Kidney (tissue), 13 donors: ENCODE measurements at regions not wholly inside any gene's neighbourhood (a gene's known extent, or its start where the extent isn't known, plus 50 kb on each side); places are given as distances from the start of the nearest gene placed in this dataset.

Experiments used
- DNase-seq, 5 donors: peaks; one replicate each; pipeline ENCODE4 v3.0.0-alpha.2; 2013 to 2020
- FAIRE-seq: peaks from 2 replicates; lab custom pipeline; 2012; peaks lifted over from hg19 to GRCh38; lab: Jason Lieb, UNC
- H3K27ac ChIP-seq, 2 donors: one replicate each; pipeline ENCODE4 v1.7.0; 2013; ENCODE audit warnings: low read depth in 2 of 2, low read length in 2 of 2, inconsistent platforms in 1 of 2
- H3K27me3 ChIP-seq: one replicate; pipeline ENCODE4 v1.7.1; 2013; ENCODE audit warnings: low read length, inconsistent platforms; ENCODE audit not compliant: control insufficient read depth, insufficient read depth
- H3K36me3 ChIP-seq, 3 donors: one replicate each; pipeline versions ENCODE4 v1.7.0 to v1.7.1; 2013; ENCODE audit warnings: low read length in 3 of 3, control low read depth in 1 of 3, inconsistent platforms in 1 of 3; ENCODE audit not compliant: insufficient read depth in 3 of 3, control insufficient read depth in 2 of 3
- H3K4me1 ChIP-seq, 3 donors: one replicate each; pipeline versions ENCODE4 v1.7.0 to v1.7.1; 2013; ENCODE audit warnings: low read length in 3 of 3, inconsistent platforms in 1 of 3, low read depth in 1 of 3; ENCODE audit not compliant: control insufficient read depth in 2 of 3, insufficient read depth in 2 of 3
- H3K4me3 ChIP-seq, 3 donors: one replicate each; pipeline versions ENCODE4 v1.7.0 to v1.8.1; 2013; ENCODE audit warnings: low read length in 3 of 3, control low read depth in 1 of 3, inconsistent platforms in 1 of 3
- H3K9ac ChIP-seq, 3 donors: one replicate each; pipeline versions ENCODE4 v1.7.0 to v1.7.1; 2013; ENCODE audit warnings: low read length in 3 of 3, control low read depth in 1 of 3, inconsistent platforms in 1 of 3
- H3K9me3 ChIP-seq, 3 donors: one replicate each; pipeline versions ENCODE4 v1.7.0 to v1.7.1; 2013; ENCODE audit warnings: low read length in 3 of 3, control low read depth in 1 of 3, inconsistent platforms in 1 of 3; ENCODE audit not compliant: control insufficient read depth in 2 of 3, insufficient read depth in 1 of 3
- CTCF ChIP-seq: IDR thresholded peaks from 3 replicates; pipeline ENCODE4 v1.5.1; 2012; ENCODE audit warnings: mild to moderate bottlenecking, moderate library complexity, borderline replicate concordance; ENCODE audit not compliant: insufficient read depth; ENCODE audit errors: extremely low read depth
- intact Hi-C: fragments of 100-400 bp; cut with DNase I; formaldehyde crosslinking; loops from one replicate; pipeline ENCODE4 v1.11.1; 2022
- donor health status: control.
- donor health status: control.
- donor health status: control.
- donor health status: control.
- donor health status: control.
- donor health status: DM: yes; HTN: yes; CAD: no.
- donor health status: Normal renal cell carcinoma (clear cell type).

DNA sequence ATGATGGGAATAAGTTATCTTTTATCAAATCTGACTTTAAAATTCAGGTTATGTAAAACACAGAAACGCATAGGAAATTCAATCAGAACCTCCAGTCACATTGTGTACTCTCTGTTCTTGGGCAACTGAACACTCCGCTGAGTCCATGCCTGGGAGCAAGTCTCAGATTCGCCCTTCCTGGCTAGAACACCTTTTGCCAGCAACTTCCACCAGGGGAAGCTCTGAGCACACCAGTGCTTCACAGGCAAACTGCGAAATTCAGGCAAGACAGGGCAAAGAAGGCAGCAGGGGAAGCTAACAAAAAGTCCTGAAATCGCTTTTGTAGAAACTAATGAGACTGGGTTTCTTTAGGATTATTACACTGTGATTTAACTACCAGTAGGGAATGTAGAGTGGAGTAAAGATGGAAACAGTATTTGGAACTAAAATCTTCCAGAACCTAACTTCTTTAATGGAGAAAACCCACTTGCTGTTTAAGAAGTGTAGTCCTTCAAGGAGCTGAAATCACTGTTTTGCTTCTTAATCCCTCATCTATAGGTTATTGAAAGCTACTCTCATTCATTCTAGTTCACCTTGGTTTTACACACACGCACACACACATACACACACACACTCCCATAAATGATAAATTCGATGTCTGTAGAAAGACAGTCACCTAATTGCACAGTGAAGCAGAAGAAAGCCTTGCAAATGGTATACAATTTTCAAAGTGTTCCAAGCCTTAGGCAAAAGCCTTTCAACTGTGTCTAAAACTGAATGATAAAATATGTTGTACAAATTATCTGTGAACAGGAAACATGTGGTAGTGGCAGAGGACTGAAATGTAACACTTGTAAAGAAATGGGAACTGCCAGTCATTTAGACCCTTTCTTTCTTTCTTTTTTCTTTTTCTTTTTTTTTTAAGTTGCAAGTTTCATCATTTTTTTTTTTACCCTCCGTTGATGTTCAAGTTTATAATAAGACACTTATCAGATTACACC, 214.5 kb downstream of the TMEM182 start:
- no peaks in the 10 kb centered on the region for H3K4me1 ChIP-seq
- no peaks in the 10 kb centered on the region for H3K9me3 ChIP-seq
- H3K9ac ChIP-seq: no peak overlapping the region
- intact Hi-C loops: no loop called here
- no peak overlapping the region for H3K27ac ChIP-seq
- no peak overlapping the region for H3K4me3 ChIP-seq
- peak in 4 of 5 donors; percentile 65 to 86 (median 80) for DNase-seq
- FAIRE-seq: no peak
- peak; percentile 64 for TF ChIP-seq CTCF
- no peaks in the 10 kb centered on the region for H3K36me3 ChIP-seq
- H3K27me3 ChIP-seq: no peaks in the 10 kb centered on the region

DNA sequence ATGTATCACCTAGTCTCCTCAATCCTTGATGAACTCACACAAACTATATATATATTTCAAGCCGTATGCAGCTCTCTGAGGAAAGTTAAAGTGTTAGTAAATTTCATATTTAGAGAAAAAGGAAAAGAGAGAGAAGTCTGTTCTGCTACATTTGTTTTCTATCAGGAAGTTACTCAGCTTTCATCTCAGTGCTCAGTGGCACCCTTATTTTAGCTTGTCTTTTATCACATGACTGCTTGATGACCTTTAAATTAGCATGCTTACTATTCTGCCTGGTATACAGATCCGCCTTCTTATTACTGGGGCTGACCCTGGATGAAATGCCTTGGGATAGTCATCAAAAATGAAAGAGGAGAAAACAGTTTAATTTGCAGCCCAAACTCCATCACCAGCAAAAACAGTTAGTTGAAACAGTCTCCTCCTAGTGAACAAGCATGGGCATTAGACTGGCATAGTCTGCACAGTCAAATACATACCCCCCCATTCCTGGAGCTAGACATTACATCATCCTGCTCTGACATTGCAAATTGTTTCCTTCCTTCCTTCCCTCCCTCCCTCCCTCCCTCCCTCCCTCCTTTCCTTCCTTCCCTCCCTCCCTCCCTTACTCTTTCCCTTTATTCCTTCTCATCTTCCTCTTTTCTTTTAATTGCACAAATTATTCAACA, 215.7 kb downstream of the TMEM182 start:
- H3K27me3 ChIP-seq: no peaks in the 10 kb centered on the region
- DNase-seq (no peak), FAIRE-seq (no peak)
- no peaks in the 10 kb centered on the region for H3K36me3 ChIP-seq
- H3K27ac ChIP-seq: no peak overlapping the region
- H3K4me1 ChIP-seq: no peaks in the 10 kb centered on the region
- H3K9me3 ChIP-seq: no peaks in the 10 kb centered on the region
- no peak for TF ChIP-seq CTCF
- no peak overlapping the region for H3K9ac ChIP-seq
- intact Hi-C loops: no loop called here
- no peak overlapping the region for H3K4me3 ChIP-seq

GRCh38 chr2:102978091-102978490, 216.3 kb downstream of the TMEM182 start:
- Histone ChIP-seq H3K27ac (no peak overlapping the region), H3K36me3 (no peaks in the 10 kb centered on the region), H3K4me3 (no peak overlapping the region), H3K27me3 (no peaks in the 10 kb centered on the region), H3K9me3 (no peaks in the 10 kb centered on the region), H3K9ac (no peak overlapping the region), H3K4me1 (no peaks in the 10 kb centered on the region)
- no peak for FAIRE-seq
- TF ChIP-seq CTCF: no peak
- intact Hi-C loops: no loop called here
- no peak for DNase-seq
